ENCODE measurements at regions not wholly inside any gene's neighbourhood (a gene's known extent, or its start where the extent isn't known, plus 50 kb on each side); places are given as distances from the start of the nearest gene placed in this dataset.

DNA sequence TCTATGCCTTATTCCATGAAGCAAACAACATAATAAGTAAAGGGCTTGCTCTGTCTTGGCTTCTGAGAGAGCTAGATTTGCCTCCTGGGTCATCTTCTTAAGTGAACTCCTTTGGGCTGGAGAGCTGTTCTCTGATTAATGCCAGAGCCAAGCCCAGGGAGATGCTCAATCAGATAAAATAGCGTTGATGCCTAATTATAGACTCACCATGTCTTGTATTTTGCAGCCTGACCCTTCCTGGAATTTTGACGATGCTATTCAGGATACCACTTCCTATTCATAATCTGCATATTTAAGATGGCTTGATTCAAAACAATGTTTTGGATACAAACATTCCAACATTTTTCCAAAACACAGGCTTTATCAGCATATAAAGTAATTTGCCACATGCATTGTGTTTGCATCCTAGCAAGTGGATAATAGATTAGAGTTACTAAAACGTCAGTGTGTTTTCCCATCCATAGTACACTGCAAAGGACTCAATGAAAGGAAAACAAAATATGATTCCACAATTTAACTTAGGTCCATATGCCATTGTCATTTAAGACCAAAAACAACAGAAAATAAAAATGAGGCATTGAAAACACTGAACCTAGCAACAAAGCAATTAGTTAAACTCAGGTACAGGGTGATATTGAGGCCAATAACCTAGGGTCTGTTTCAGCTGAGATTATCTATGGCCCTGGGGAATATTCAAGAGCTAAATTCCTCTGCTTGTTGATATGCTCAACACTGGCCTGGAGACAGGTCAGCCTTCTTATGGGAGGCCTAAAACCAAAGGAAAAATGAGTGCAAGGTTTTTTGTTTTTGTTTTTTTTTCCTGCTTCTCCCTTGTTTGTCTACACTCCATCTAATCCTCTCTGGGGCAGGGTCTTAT, 184.2 kb upstream of the FOXN3 start:
- TF ChIP-seq CTCF (IDR thresholded peaks at IDR 0.05) (no peak), POLR2A (IDR thresholded peaks at IDR 0.05) (no peak), POLR2AphosphoS5 (IDR thresholded peaks at IDR 0.05) (no peak)

Data from suprapubic skin (tissue), 4 donors.